HG03432 (cell line): ENCODE measurements at regions not wholly inside any gene's neighbourhood (a gene's known extent, or its start where the extent isn't known, plus 50 kb on each side); places are given as distances from the start of the nearest gene placed in this dataset.

Source experiments
- ATAC-seq: cut with Tn5 transposase; IDR thresholded peaks from one replicate; pipeline ENCODE4 v1.9.1; 2021; ENCODE audit warnings: mild to moderate bottlenecking, moderate library complexity; ENCODE audit not compliant: unreplicated experiment

- no peak for ATAC-seq
Observed at GRCh38 chr6:153575528-153575927, 444.4 kb upstream of the RGS17 start.

- no peak for ATAC-seq
Observed at GRCh38 chr6:153574231-153574630, 443.1 kb upstream of the RGS17 start.

GRCh38 chr6:153572371-153572770, 441.3 kb upstream of the RGS17 start:
- ATAC-seq, result no peak

GRCh38 chr6:153568628-153569027, 437.5 kb upstream of the RGS17 start:
- no peak for ATAC-seq

- no peak for ATAC-seq
Observed at GRCh38 chr6:153564803-153565202, 433.7 kb upstream of the RGS17 start.

GRCh38 chr6:153563001-153563400, 431.9 kb upstream of the RGS17 start:
- no peak for ATAC-seq

GRCh38 chr6:153553627-153554026, 422.5 kb upstream of the RGS17 start:
- peak; percentile 56 for ATAC-seq

GRCh38 chr6:153539602-153540001, 408.5 kb upstream of the RGS17 start:
- no peak for ATAC-seq

- ATAC-seq, result no peak
Observed at GRCh38 chr6:153538491-153538890, 407.4 kb upstream of the RGS17 start.

GRCh38 chr6:153537422-153537821, 406.3 kb upstream of the RGS17 start:
- ATAC-seq, result no peak

GRCh38 chr6:153526479-153526878, 395.4 kb upstream of the RGS17 start:
- ATAC-seq, result no peak

- ATAC-seq, result no peak
Observed at GRCh38 chr6:153525998-153526397, 394.9 kb upstream of the RGS17 start.

GRCh38 chr6:153523390-153523789, 392.3 kb upstream of the RGS17 start:
- no peak for ATAC-seq

GRCh38 chr6:153511896-153512496, 380.9 kb upstream of the RGS17 start:
- ATAC-seq, result peak; percentile 93

- ATAC-seq, result peak; percentile 65
Observed at GRCh38 chr6:153503810-153504209, 372.7 kb upstream of the RGS17 start.

- no peak for ATAC-seq
Observed at GRCh38 chr6:153493501-153493900, 362.4 kb upstream of the RGS17 start.

GRCh38 chr6:153489479-153489878, 358.4 kb upstream of the RGS17 start:
- ATAC-seq, result no peak

- ATAC-seq, result no peak
Observed at GRCh38 chr6:153488267-153488666, 357.2 kb upstream of the RGS17 start.

- ATAC-seq, result no peak
Observed at GRCh38 chr6:153485072-153485471, 354.0 kb upstream of the RGS17 start.

GRCh38 chr6:153484056-153484455, 353.0 kb upstream of the RGS17 start:
- ATAC-seq, result no peak

GRCh38 chr6:153476243-153476642, 345.2 kb upstream of the RGS17 start:
- peak; percentile 67 for ATAC-seq

GRCh38 chr6:153465050-153465449, 334.0 kb upstream of the RGS17 start:
- ATAC-seq, result no peak

GRCh38 chr6:153449279-153449678, 318.2 kb upstream of the RGS17 start:
- ATAC-seq, result no peak
